ENCODE measurements at regions not wholly inside any gene's neighbourhood (a gene's known extent, or its start where the extent isn't known, plus 50 kb on each side); places are given as distances from the start of the nearest gene placed in this dataset.

- no peak for ATAC-seq (ENCODE audit: low read depth)
- H3K27me3 Mint-ChIP-seq: no peaks in the 10 kb centered on the region
- ChIA-PET POLR2A (no interaction called here), CTCF (no interaction called here)
- intact Hi-C loops (cut with micrococcal nuclease): no loop called here
- no peaks in the 10 kb centered on the region for H3K9me3 Mint-ChIP-seq
- no peak for DNase-seq
- no peak for TF ChIP-seq CTCF (IDR thresholded peaks at IDR 0.05)
- no peak overlapping the region for H3K4me3 Mint-ChIP-seq
- H3K4me1 Mint-ChIP-seq: no peaks in the 10 kb centered on the region
- H3K27ac Mint-ChIP-seq: no peak overlapping the region
- no peaks in the 10 kb centered on the region for H3K36me3 Mint-ChIP-seq (ENCODE audit: low read depth)
Observed at GRCh38 chr10:80890146-80890545, 352.4 kb downstream of the SH2D4B start.

- H3K4me3 Mint-ChIP-seq: no peak overlapping the region
- intact Hi-C loops (cut with micrococcal nuclease): no loop called here
- no peaks in the 10 kb centered on the region for H3K36me3 Mint-ChIP-seq (ENCODE audit: low read depth)
Observed at GRCh38 chr10:80893256-80893655, 355.6 kb downstream of the SH2D4B start.

GRCh38 chr10:80894311-80894791, 356.6 kb downstream of the SH2D4B start:
- CTCF ChIA-PET: no interaction called here
- Mint-ChIP-seq H3K36me3 (ENCODE audit: low read depth) (no peaks in the 10 kb centered on the region), H3K27me3 (no peaks in the 10 kb centered on the region), H3K27ac (no peak overlapping the region), H3K9me3 (no peaks in the 10 kb centered on the region), H3K4me1 (no peaks in the 10 kb centered on the region), H3K4me3 (no peak overlapping the region)
- TF ChIP-seq CTCF (IDR thresholded peaks at IDR 0.05): no peak
- POLR2A ChIA-PET: no interaction called here
- intact Hi-C loops (cut with micrococcal nuclease): no loop called here
- DNase-seq (no peak), ATAC-seq (ENCODE audit: low read depth) (no peak)

More at GRCh38 chr10:80893256-80893655, 355.6 kb downstream of the SH2D4B start:
- DNase-seq (no peak), ATAC-seq (ENCODE audit: low read depth) (no peak)
- ChIA-PET CTCF (no interaction called here), POLR2A (no interaction called here)
- no peak for TF ChIP-seq CTCF (IDR thresholded peaks at IDR 0.05)
- Mint-ChIP-seq H3K9me3 (no peaks in the 10 kb centered on the region), H3K27ac (no peak overlapping the region), H3K27me3 (no peaks in the 10 kb centered on the region), H3K4me1 (no peaks in the 10 kb centered on the region)

- ATAC-seq (ENCODE audit: low read depth) (no peak), DNase-seq (no peak)
- POLR2A ChIA-PET: no interaction called here
- Mint-ChIP-seq H3K27ac (no peak overlapping the region), H3K4me1 (no peaks in the 10 kb centered on the region), H3K36me3 (ENCODE audit: low read depth) (no peaks in the 10 kb centered on the region), H3K27me3 (no peaks in the 10 kb centered on the region), H3K9me3 (no peaks in the 10 kb centered on the region), H3K4me3 (no peak overlapping the region)
- TF ChIP-seq CTCF (IDR thresholded peaks at IDR 0.05): no peak
- CTCF ChIA-PET: no interaction called here
- intact Hi-C loops (cut with micrococcal nuclease): no loop called here
Observed at GRCh38 chr10:80894797-80895467, 357.2 kb downstream of the SH2D4B start.

GRCh38 chr10:80896076-80896475, 358.4 kb downstream of the SH2D4B start:
- Mint-ChIP-seq H3K27ac (no peak overlapping the region), H3K27me3 (no peaks in the 10 kb centered on the region), H3K36me3 (ENCODE audit: low read depth) (no peaks in the 10 kb centered on the region), H3K4me3 (no peak overlapping the region), H3K9me3 (no peaks in the 10 kb centered on the region), H3K4me1 (no peaks in the 10 kb centered on the region)
- TF ChIP-seq CTCF (IDR thresholded peaks at IDR 0.05): no peak
- CTCF ChIA-PET: no interaction called here
- ATAC-seq (ENCODE audit: low read depth) (no peak), DNase-seq (no peak)
- intact Hi-C loops (cut with micrococcal nuclease): no loop called here
- POLR2A ChIA-PET: no interaction called here

Data from activated B cell treated with CpG ODN at 0.5 μM for 24 hours (primary cell).